ENCODE measurements at regions not wholly inside any gene's neighbourhood (a gene's known extent, or its start where the extent isn't known, plus 50 kb on each side); places are given as distances from the start of the nearest gene placed in this dataset.
"Not testable (repeated sequence)": the region's sequence is repeated elsewhere in the genome, so short reads cannot be mapped to it uniquely, and the experiment has no call there.

DNA sequence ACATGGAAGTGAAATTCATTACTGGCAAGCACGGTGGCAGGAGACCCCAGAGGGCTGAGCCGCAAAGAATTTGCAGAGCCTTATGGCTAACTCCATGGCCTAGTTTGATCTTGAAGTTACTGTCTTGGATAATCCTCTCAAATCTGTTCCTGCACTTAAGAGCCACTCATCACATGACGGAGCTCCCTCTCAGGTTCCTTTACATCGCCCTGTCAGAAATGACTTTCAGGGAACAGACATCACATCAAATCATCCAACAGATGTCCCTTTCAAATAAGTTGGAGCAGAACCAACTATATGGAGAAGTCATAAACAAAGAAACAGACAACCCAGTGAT lies 328.8 kb upstream of the THBS1 start:
- no peak for DNase-seq

DNA sequence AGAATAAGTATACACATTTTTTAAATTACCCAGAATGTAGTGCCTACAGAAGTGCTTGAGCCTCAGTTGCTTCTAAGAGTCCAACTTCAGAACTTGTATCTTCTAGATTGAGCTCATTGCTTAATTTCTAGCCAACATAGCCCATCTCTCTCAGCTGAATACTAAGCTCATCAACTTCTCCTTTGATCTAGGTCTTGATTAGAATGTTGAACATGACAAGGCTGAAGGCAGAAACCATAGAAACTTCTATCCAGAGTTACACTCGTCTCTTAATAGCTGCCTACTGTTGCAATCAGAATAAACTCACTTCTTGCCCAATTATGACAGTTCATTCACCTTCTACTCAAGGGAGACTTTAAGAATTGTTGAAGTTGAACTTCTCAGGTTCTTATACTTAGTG lies 327.3 kb upstream of the THBS1 start:
- DNase-seq: no peak

DNA sequence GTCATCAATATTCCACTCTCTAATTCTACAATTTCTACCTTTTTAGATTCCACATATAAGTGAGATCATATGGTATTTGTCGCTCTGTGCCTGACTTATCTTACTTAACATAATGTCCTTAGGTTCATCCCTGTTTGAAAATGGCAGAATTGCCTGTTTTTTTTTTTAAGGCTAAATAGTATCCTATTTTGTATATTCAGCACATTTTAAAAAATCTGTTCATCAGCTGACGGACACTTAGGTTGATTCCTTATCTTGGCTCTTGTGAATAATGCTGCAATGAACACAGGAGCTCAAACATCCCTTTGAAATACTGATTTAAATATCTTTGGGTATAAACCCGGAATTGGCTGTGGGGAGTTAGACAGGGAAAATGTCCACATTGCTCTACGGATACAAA lies 326.7 kb upstream of the THBS1 start:
- no peak for DNase-seq

DNA sequence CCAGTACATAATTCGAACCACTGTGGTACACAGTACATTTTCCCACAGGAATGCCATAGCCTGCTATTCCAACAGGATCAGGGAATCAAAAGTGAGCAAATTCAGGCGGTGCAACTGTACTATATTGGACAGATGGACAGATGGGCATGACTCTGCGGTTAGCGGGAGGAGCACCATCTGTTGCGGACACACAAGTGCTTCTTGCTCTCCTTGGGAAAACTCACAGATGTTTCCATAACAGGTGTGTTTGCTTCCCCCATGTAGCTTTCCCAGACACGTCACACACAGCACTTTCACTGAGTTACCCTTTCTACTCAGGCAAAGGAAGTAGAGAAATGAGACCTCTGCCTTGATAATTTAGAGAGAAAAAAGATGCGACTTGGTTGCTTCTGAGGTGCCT lies 325.1 kb upstream of the THBS1 start:
- no peak for DNase-seq

DNA sequence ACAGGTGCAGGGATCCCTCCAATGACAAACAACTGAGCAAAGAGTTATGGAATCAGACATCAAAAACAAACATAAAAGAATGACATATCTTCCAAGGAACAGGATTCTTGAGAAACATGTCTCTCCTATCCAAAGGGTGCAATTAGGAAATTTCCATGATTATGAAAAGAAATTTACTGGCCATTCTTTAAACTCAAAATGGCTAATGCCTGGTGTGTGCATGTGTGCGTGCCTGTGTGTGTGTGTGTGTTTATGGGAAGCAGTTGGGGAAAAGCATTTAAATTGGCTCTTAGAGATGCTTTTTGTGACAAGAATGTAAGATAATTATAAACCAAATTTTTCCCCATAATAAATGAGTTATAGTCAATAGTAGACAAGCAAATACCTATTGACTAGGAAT lies 320.5 kb upstream of the THBS1 start:
- DNase-seq: no peak

DNA sequence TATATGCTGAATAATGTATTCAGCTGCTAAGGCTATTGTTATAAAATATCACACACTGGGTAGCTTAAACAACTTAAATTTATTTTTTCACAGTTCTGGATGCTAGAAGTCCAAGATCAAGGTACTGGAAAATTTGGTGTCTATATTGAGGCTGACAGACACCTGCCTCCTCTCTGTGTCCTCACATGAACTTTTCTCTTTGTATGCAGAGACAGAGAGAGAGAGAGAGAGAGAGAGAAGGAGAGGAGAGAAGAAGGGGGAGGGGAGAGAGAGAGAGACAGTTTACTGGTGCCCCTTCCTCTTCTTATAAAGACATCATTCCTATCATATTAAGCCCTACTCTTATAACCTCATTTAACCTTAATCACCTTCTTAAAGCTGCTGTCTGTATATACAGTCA lies 320.1 kb upstream of the THBS1 start:
- no peak for DNase-seq

DNA sequence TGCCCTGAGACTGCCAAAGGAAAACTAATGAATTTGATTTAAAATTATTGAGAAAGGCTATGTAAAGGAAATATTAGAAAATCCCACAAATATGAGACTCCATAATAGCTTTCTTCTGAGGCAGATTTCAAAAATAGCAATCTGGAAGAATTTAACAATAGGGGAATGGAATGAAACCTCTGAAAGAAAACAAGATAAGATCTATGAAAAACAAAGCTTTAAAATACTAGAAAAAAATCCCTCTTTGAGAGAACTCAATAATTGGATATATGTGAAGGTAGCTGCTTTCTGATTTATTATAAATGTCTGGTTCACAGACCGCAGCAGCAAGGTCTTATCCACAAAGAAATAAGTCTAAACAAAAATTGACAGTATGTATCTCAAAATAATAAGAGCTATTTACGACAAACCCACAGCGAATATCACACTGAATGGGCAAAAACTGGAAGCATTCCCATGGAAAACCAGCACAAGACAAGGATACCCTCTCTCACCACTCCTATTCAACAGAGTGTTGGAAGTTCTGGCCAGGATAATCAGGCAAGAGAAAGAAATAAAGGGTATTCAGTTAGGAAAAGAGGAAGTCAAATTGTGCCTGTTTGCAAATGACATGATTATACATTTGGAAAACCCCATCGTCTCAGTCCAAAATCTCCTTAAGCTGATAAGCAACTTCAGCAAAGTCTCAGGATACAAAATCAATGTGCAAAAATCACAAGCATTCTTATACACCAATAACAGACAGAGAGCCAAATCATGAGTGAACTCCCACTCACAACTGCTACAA lies 319.3 kb upstream of the THBS1 start:
- DNase-seq: not testable (repeated sequence)

DNA sequence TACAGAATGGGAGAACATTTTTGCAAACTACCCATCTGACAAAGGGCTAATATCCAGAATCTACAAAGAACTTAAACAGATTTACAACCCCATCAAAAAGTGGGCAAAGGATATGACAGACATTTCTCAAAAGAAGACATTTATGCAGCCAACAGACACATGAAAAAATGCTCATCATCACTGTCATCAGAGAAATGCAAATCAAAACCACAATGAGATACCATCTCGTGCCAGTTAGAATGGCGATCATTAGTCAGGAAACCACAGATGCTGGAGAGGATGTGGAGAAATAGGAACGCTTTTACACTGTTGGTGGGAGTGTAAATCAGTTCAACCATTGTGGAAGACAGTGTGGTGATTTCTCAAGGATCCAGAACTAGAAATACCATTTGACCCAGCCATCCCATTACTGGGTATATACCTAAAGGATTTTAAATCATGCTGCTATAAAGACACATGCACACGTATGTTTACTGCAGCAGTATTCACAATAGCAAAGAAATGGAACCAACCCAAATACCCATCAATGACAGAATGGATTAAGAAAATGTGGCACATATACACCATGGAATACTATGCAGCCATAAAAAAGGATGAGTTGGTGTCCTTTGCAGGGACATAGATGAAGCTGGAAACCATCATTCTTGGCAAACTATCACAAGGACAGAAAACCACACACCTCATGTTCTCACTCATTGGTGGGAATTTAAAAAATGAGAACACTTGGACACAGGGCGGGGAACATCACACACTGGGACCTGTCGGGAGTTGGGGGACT lies 317.7 kb upstream of the THBS1 start:
- peak; percentile 29 to 55 for DNase-seq

DNA sequence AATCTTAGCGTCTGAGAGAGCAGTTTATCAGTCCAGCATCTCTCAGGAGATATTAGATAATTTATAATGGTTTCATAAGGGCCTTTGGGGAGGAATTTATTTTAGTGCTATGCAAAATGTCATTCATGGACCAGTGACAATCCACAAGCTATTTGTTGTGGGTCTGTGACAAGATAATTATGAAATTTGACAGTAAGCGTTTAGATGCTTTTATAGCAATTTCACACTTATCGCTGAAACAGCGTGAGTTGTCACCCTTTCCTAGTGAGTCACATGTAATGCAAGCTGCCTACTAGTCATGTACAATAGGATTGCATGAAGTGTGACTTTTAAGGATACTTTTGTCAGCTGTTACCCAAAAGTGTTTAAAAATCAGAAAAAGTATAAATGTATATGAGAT lies 315.6 kb upstream of the THBS1 start:
- DNase-seq: peak; percentile 31

DNA sequence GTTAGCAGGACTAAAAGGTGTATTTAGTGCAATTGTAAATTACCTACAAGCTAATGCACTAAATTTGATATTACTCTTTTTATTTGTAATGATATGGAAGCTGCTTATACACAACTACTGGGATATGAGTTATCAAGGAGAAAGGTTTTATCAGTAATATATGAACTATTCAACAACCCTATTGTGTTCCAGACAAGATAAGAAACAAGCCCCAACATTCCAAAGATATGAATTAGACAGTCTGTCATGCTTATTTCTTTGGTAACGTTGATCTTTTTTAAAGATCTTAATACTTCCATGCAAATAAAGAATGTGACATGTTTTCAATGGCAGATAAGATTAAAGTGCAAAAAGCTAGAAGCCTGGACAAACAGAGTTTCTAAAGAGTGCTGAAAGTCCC lies 314.0 kb upstream of the THBS1 start:
- no peak for DNase-seq

DNA sequence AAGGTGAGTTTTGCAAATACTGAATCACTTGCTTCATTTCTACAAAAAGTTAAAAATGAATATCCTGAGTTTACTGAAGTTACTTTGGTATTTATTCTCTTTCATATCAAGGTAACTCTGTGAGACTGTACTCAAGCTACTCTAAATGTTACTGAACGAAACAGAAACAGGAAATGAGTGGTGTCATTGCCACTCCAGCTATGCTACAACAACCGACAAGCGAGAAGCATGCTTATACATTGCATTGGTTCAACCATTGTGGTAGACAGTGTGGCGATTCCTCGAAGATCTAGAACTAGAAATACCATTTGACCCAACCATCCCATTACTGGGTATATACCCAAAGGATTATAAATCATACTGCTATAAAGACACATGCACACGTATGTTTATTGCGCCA lies 313.2 kb upstream of the THBS1 start:
- DNase-seq: peak; percentile 24 to 37

DNA sequence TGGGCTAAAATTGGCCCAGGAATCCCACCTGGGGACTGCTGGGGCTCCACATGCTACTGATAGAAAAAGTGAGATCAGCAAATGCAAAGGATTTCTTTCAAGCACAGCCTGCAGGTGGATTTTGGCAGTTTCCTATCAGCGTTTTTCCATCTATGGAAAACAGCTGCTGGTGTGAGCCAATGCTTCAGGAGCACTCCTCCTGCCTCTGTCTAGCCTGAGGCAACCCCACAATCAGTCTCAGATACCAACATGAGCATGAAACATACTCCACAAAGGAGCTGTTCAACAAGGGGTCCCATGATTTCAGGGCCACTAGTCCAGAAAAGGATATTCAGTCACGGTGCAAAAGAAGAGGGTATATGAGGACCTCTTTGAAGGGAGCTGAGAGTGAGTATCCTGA lies 311.5 kb upstream of the THBS1 start:
- no peak for DNase-seq

DNA sequence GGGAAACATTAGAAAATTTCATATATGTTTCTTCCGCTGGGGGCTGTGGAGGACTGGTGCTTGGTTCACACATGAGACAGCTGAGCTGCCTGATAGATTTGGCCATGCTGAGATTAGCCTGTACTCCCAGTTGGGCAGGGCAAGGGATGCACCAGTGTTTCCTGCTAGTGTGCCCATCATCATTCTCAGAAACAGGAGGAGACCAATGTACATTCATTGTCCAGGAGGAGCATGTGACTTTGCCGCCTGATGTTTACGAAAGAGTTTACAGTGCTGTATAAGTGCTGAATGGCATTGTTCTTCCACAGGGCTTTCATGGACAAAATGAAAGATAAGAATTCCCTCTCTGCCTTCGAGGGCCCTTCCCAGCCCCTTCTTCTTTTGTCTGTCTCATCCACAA lies 311.1 kb upstream of the THBS1 start:
- DNase-seq: peak; percentile 3 to 6

DNA sequence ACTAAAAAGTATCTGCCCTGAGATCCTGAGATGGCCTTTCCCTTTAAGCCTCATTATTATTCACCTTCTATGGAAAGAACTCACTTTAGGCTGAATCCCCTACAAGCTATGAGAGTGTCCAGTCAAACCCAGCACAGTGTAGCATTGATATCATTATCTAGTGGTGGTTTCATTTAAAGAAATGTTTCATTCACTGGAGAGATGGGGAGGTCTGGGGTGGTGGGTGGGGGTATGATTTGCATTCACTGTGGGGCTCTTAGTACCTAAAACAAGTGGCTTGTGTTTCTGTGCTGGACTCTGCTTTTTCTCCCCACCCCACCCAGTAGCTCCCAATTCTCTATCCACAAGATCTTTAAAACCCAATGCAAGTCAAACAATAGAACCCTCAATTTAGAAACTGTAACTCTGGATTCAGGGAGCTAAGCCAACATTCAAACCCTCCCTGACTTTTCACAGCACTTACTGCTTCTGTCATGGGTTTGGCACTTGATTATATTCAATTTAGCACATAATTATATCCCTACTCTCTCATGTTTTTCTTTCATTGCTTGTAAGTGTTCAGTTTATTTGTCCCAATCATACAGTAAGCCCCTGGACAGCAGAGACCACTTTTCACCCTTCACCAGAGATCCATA lies 310.5 kb upstream of the THBS1 start:
- no peak for DNase-seq

DNA sequence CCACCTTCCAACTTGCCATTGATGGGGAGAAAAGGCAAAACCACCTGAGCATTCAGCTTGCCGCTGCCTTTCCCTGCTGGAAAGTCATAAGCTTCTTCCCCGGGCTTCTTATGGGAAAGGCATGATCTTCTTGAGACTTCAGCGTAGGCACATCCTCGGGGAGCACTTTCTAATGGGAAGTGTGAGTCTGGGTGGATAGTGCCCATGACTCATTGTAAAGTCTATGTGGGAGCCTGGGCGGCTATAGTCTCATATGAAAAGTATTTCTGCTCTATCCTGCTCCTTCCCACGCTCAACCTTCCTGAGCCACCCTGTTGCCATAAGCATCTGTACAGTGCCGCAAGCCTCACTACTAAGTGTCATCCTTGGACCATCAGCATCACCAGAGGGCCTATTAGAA lies 309.9 kb upstream of the THBS1 start:
- peak in 1 of 2 donors; percentile 18 for DNase-seq

DNA sequence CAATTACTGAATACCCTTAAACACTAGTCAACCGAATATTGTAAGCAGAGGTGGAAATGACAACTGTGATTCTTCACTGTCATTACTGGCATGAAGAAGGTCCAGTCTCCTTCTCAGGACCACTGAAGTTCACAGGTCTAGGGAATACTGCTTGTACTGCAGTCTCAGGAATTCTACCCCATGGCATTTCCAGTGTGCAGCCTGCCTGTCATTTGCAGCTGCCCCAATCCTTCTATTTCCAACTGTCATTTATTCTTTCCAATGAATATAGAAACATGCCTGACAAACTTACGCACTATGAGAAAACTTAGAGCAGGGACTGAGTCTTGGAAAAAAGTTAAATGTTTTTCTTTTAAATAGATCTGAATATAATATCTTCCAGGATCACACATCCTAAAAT lies 308.0 kb upstream of the THBS1 start:
- no peak for DNase-seq

DNA sequence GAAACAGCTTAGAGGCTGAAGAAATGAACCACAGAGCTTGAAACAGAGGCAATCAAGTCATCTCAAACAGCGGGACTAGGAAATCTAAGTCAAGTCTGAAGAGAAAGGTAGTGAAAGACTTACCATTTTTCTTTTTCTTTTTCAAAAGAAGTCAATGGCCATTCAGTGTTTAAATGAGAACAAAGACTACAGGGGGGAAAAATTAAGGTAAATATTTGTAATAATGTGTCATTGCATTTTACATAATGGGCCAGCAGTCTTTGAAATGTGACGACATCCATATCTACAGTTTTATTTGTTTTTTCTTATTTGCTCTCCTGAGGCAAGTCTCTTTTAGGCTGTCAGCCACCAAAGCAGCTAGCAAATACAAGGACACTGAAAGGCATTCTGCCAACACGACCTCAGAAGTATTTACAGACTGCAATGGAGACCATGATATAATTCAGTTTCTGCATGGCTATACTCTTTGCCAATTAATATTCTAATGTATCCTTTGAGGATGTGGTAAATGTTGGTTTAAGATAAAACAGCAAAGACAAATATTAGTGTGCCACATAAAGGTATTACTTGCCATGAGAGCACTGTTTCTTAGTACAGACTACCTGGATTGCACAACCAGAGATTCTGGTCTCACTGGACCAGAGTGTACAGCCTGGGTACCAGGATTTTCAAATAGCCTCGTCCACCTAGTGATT lies 307.0 kb upstream of the THBS1 start:
- DNase-seq: no peak

DNA sequence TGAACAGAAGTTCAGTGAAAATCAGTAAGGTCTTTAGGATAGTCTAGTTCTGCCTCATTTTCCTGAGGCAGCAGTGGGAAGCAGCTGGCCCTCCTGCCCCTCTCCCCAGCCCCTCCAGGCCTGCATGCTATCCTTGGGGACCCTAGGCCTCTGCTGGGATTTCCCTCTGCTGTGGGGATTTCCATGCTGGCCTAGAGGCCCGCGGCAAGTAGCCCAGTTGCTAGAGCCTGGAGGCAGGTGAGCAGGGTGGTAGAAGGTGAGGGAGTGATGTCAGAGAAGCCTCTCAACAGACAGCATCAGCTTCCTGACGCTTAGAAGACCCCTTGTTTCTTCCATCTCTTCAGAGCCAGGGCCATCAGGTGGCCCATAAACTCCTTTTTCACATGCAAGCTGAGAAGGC lies 305.8 kb upstream of the THBS1 start:
- no peak for DNase-seq

DNA sequence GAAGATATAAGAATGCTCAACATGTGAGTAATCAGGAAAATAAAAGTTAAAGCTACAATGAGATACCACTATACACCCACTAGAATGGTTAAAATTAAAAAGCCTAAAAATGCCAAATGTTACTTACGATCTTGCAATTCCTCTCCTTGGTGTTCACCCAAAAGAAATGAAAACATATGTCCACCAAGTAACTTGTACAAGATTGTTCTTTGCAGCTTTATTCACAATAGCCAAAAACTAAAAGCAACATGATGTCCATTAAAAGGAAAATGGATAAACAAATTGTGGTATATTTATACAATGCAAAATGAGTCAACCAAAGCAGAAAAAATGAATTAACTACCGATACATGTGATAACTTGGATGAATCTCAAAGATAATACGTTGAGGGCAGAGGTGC lies 301.6 kb upstream of the THBS1 start:
- DNase-seq: no peak

DNA sequence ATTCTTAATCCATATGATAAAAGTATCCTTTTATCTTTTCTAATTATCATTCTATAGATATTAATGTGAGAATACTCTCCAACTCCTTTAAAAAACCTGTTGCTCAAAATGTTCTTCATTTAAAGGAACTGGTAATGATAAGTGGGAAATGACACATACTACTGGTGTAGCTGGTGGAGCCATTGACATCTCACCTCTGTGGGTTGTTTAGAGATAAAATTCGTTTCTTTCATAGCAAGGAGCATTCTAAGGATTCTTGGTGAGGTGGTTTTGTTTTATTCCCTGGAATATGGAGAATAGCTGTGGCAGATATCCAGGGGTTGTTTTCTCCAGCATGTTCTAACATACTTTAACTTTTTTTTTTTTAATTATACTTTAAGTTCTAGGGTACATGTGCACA lies 299.8 kb upstream of the THBS1 start:
- DNase-seq: no peak

DNA sequence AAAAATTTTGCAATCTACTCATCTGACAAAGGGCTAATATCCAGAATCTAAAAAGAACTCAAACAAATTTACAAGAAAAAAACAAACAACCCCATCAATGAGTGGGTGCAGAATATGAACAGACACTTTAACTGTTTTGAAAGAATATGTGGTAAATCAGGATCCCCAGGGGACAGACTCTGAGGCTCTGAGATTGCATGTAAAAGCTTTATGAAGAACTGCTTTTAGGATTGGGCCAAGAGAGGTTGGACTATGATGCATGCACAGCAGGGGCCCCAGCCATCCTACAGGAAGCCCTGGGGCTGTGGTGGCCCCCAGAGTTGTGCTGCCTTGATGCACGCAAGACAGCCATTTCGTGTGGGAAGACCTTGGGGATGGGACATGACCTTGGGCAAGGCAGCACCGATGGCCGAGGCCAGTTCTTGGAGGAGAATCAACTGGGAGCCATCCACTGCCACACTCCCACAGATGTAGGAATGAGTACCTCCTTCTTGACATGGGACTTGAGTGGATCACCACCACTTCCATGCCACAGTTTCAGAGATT lies 298.1 kb upstream of the THBS1 start:
- DNase-seq: no peak

DNA sequence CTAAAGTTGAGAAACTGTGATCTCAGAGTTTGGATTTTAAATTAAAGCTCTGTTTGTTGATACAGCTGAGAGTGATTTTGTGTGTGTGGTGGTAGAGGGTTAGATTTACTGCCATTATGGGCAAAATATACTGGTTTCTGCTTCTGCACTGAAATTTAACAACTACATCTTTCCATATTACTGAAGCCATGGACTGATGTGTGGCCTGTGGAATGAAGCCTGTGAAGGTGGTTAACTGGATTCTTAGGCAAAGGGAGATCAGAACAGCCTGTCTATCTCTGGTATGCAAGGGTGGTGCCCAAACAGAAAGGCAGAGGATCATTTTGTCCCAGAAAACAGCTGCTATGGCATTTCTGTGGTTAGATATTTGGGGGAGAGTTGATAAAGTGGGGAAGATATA lies 297.3 kb upstream of the THBS1 start:
- DNase-seq: no peak

DNA sequence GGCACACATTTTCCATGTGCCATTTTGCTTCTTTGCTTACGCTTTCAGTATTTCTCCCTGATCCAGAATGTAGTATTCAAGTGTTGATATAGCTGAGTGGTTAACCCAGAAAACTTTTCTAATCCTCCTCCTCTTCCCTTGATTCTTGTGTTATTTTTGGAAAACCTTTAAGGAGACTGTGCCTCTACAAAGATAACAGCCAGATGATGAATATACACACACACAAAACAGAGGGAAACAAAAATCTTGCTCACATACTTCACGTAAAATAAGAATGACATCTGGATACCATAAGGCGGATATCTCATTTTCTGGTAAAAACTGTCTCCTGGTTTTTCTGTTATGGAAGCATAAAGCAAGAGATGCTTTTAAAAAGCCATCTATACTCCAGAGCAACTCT lies 295.8 kb upstream of the THBS1 start:
- no peak for DNase-seq
